ENCODE measurements at regions not wholly inside any gene's neighbourhood (a gene's known extent, or its start where the extent isn't known, plus 50 kb on each side); places are given as distances from the start of the nearest gene placed in this dataset.

GRCh38 chr7:46169384-46169755 is 248.3 kb upstream of the IGFBP3 start:
- Mint-ChIP-seq H3K9me3 (no peaks in the 10 kb centered on the region), H3K36me3 (ENCODE audit: low read depth) (no peaks in the 10 kb centered on the region), H3K27ac (no peak overlapping the region), H3K27me3 (ENCODE audit: low read depth) (peaks cover 5% of the 10 kb centered on the region), H3K4me1 (peaks cover 20% of the 10 kb centered on the region), H3K4me3 (no peak overlapping the region)
- TF ChIP-seq CTCF (IDR thresholded peaks at IDR 0.05; ENCODE audit: unreplicated experiment in 3 of 3): no peak

- no peak overlapping the region for H3K4me3 Mint-ChIP-seq
- TF ChIP-seq CTCF (IDR thresholded peaks at IDR 0.05; ENCODE audit: unreplicated experiment in 3 of 3): no peak
Measured at GRCh38 chr7:46168671-46169383, 247.8 kb upstream of the IGFBP3 start.

DNA sequence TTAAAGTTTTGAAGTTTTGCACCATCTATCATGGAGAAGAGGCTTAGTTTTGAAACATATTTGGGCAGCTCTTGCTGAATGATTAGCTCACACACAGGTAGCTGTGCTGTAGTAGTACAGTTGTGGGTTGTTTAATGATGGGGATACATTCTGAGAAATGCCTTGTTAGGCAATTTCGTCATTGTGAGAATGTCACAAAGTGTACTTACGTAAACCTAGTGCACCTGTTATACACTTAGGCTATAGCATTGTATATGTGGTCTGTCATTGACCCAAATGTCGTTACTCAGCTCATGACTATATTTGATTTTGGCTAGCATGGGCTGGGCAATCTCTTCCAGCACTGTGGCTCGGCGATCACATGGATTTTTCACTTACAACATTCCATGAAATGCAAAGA is 247.2 kb upstream of the IGFBP3 start:
- no peak overlapping the region for H3K27ac Mint-ChIP-seq
- no peaks in the 10 kb centered on the region for H3K9me3 Mint-ChIP-seq
- no peak overlapping the region for H3K4me3 Mint-ChIP-seq
- TF ChIP-seq CTCF (IDR thresholded peaks at IDR 0.05; ENCODE audit: unreplicated experiment in 3 of 3): no peak
- peaks cover 9% of the 10 kb centered on the region for H3K27me3 Mint-ChIP-seq (ENCODE audit: low read depth)
- H3K36me3 Mint-ChIP-seq (ENCODE audit: low read depth): no peaks in the 10 kb centered on the region
- H3K4me1 Mint-ChIP-seq: peaks cover 12% of the 10 kb centered on the region

More at GRCh38 chr7:46168671-46169383, 247.8 kb upstream of the IGFBP3 start:
- no peak overlapping the region for H3K27ac Mint-ChIP-seq
- H3K9me3 Mint-ChIP-seq: no peaks in the 10 kb centered on the region
- H3K36me3 Mint-ChIP-seq (ENCODE audit: low read depth): no peaks in the 10 kb centered on the region
- peaks cover 5% of the 10 kb centered on the region for H3K27me3 Mint-ChIP-seq (ENCODE audit: low read depth)
- peaks cover 16% of the 10 kb centered on the region for H3K4me1 Mint-ChIP-seq

DNA sequence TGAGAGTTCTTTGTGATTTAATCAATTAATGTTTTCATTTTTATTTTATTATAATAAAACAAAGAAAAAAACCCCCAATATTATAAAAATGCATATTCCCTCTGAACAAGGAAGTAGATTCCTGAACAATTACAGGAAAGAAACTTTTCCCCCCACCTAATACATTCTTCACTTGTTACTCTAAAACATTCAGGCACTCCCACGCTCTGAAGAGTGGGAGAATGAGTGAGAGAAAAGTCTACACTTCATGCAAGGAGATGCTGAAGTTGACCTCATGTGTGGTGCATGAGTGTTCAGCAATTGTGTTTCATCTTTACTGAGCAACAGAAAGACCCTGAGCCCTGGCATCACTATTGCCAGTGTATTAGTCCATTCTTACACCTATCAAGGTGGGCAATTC is 244.2 kb upstream of the IGFBP3 start:
- Mint-ChIP-seq H3K36me3 (ENCODE audit: low read depth) (no peaks in the 10 kb centered on the region), H3K27ac (no peak overlapping the region), H3K4me1 (peaks cover 24% of the 10 kb centered on the region), H3K9me3 (no peaks in the 10 kb centered on the region), H3K27me3 (ENCODE audit: low read depth) (peaks cover 8% of the 10 kb centered on the region), H3K4me3 (no peak overlapping the region)
- TF ChIP-seq CTCF (IDR thresholded peaks at IDR 0.05; ENCODE audit: unreplicated experiment in 3 of 3): no peak

DNA sequence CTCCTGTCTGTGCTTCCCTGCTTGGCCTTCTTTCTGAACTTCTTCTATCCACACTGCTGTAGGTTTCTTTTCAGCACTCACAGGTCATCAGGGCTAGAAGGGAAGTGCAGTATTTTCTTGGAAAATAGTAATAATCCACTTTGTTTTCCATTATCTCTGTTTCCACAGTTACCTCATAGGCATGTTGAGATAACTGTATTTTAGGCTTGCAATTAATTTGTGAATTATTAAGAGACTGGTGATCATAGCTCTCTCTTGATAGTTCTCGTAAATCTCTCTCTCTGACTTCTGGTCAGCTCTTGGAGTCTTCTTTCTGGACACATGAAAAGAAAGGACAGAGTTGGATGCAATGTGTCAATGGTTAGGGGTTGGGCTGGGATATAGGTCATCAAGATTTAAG is 243.6 kb upstream of the IGFBP3 start:
- Mint-ChIP-seq H3K27me3 (ENCODE audit: low read depth) (peaks cover 12% of the 10 kb centered on the region), H3K4me1 (peaks cover 24% of the 10 kb centered on the region)

More for the DNA sequence above, 243.6 kb upstream of the IGFBP3 start:
- Mint-ChIP-seq H3K4me3 (no peak overlapping the region), H3K9me3 (no peaks in the 10 kb centered on the region), H3K36me3 (ENCODE audit: low read depth) (no peaks in the 10 kb centered on the region), H3K27ac (peak overlapping the region in 2 of 3 experiments; percentile 27)
- no peak for TF ChIP-seq CTCF (IDR thresholded peaks at IDR 0.05; ENCODE audit: unreplicated experiment in 3 of 3)

All from nephron (organoid).